OCI-LY7 (cell line): ENCODE measurements at regions not wholly inside any gene's neighbourhood (a gene's known extent, or its start where the extent isn't known, plus 50 kb on each side); places are given as distances from the start of the nearest gene placed in this dataset.

ENCODE experiments used
- BruUV-seq: library from RNA; stranded (reverse); fragments of 400-500 nt; replicated peaks from 2 replicates; lab custom pipeline; 2021; lab: Mats Ljungman, UMichigan
- CTCF ChIA-PET: fragments of 300-600 bp; sonication (Branson Sonifier 250); formaldehyde crosslinking; loops from one replicate; lab custom pipeline; 2022; ENCODE audit warnings: antibody characterized with exemption; ENCODE audit not compliant: unreplicated experiment; lab: Charles Lee
- POLR2A ChIA-PET: fragments of 300-600 bp; sonication (Branson Sonifier 250); formaldehyde crosslinking; loops from one replicate; lab custom pipeline; 2022; ENCODE audit warnings: antibody characterized with exemption; lab: Charles Lee
- DNase-seq: peaks from one replicate; pipeline ENCODE4 v3.0.0-alpha.2; 2015; ENCODE audit warnings: low spot score
- H2AFZ ChIP-seq: fragments of 200-600 bp; sonication (generic), shearing (Covaris generic); 2 replicates; pipeline ENCODE4 v1.6.1; 2014; ENCODE audit warnings: mild to moderate bottlenecking, antibody characterized with exemption, low read length, moderate library complexity
- H3K27ac ChIP-seq: fragments of 200-600 bp; sonication (generic); 2 replicates; pipeline ENCODE4 v1.5.1; 2014; ENCODE audit warnings: mixed run types, low read depth, mild to moderate bottlenecking, moderate library complexity, low read length, inconsistent platforms; ENCODE audit not compliant: poor library complexity, severe bottlenecking
- H3K36me3 ChIP-seq: fragments of 200-600 bp; sonication (generic); 2 replicates; pipeline ENCODE4 v1.6.1; 2014; ENCODE audit warnings: mild to moderate bottlenecking, antibody characterized with exemption, low read length, moderate library complexity, mixed read lengths; ENCODE audit not compliant: insufficient read depth
- H3K4me1 ChIP-seq: fragments of 200-600 bp; sonication (generic); 2 replicates; pipeline ENCODE4 v1.5.1; 2014; ENCODE audit warnings: mild to moderate bottlenecking, low read length; ENCODE audit not compliant: insufficient read depth, poor library complexity, severe bottlenecking
- H3K4me2 ChIP-seq: fragments of 200-600 bp; sonication (generic); 2 replicates; pipeline ENCODE4 v1.6.1; 2014; ENCODE audit warnings: mild to moderate bottlenecking, low read length
- H3K4me3 ChIP-seq: fragments of 200-600 bp; sonication (generic); 2 replicates; pipeline ENCODE4 v1.5.1; 2014; ENCODE audit warnings: mild to moderate bottlenecking, low read depth, low read length; ENCODE audit not compliant: poor library complexity, severe bottlenecking
- H3K79me2 ChIP-seq: fragments of 200-600 bp; sonication (generic); 2 replicates; pipeline ENCODE4 v1.6.1; 2016; ENCODE audit warnings: low read depth, mild to moderate bottlenecking, low read length, moderate library complexity, mixed read lengths; ENCODE audit not compliant: insufficient read depth
- H3K9me2 ChIP-seq: fragments of 200-600 bp; sonication (generic); 2 replicates; pipeline ENCODE4 v1.6.1; 2016; ENCODE audit warnings: mild to moderate bottlenecking, low read length, mixed read lengths; ENCODE audit not compliant: insufficient read depth
- H3K9me3 ChIP-seq: fragments of 200-600 bp; sonication (generic); 2 replicates; pipeline ENCODE4 v1.6.1; 2014; ENCODE audit warnings: mild to moderate bottlenecking, mixed run types, low read length, mixed read lengths
- H4K20me1 ChIP-seq: fragments of 200-600 bp; sonication (generic); 2 replicates; pipeline ENCODE4 v1.6.1; 2014; ENCODE audit warnings: mild to moderate bottlenecking, antibody characterized with exemption, low read length, moderate library complexity, mixed read lengths; ENCODE audit not compliant: insufficient read depth
- EZH2phosphoT487 ChIP-seq: fragments of 200-600 bp; sonication (generic); IDR thresholded peaks from 2 replicates; pipeline ENCODE4 v1.6.1; 2018; ENCODE audit warnings: low read depth, borderline replicate concordance, mild to moderate bottlenecking, mixed run types, antibody characterized with exemption, low read length, moderate library complexity, mixed read lengths
- intact Hi-C: fragments of 100-400 bp; cut with micrococcal nuclease; formaldehyde crosslinking; loops from one replicate; pipeline ENCODE4 v1.10.0; 2022; ENCODE audit not compliant: unreplicated experiment
- TF ChIP-seq, protein P1 (sequence below): fragments of 200-600 bp; sonication (generic); conservative IDR thresholded peaks from 2 replicates; pipeline ENCODE4 v1.5.1; 2014; ENCODE audit warnings: mild to moderate bottlenecking, antibody characterized with exemption, low read length, moderate library complexity, mixed read lengths

DNA sequence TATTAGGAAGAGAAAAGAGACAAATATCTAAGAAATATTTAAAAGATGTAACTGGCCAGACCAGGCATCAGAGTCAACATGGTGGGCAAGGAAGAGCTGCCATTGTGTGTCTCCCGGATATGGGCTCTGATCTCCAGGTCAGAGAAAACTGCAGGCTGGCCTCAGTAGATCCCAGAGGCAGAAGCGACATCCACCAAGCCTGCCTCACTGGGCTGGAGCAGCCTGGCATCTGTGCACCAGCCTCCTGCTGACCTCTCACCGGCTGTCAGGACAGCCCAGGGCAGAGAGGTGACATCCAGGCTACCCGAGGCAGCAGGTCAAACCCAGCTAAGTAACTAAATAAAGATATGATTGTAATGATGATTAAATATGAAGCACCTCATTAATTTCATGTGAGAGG lies 162.8 kb upstream of the TNRC6C start:
- ChIA-PET POLR2A (no interaction called here), CTCF (no interaction called here)
- H3K79me2 ChIP-seq = no peaks in the 10 kb centered on the region
- H3K9me2 ChIP-seq = no peaks in the 10 kb centered on the region
- intact Hi-C loops = no loop called here
- H3K4me1 ChIP-seq = no peaks in the 10 kb centered on the region
- no TSS peak for BruUV-seq
- H3K27ac ChIP-seq = no peak overlapping the region
- H2AFZ ChIP-seq = no peak overlapping the region
- no peaks in the 10 kb centered on the region for H4K20me1 ChIP-seq
- TF ChIP-seq EZH2phosphoT487 = no peak
- TF ChIP-seq, protein P1, sequence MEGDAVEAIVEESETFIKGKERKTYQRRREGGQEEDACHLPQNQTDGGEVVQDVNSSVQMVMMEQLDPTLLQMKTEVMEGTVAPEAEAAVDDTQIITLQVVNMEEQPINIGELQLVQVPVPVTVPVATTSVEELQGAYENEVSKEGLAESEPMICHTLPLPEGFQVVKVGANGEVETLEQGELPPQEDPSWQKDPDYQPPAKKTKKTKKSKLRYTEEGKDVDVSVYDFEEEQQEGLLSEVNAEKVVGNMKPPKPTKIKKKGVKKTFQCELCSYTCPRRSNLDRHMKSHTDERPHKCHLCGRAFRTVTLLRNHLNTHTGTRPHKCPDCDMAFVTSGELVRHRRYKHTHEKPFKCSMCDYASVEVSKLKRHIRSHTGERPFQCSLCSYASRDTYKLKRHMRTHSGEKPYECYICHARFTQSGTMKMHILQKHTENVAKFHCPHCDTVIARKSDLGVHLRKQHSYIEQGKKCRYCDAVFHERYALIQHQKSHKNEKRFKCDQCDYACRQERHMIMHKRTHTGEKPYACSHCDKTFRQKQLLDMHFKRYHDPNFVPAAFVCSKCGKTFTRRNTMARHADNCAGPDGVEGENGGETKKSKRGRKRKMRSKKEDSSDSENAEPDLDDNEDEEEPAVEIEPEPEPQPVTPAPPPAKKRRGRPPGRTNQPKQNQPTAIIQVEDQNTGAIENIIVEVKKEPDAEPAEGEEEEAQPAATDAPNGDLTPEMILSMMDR = no peak
- DNase-seq = no peak
- no peak overlapping the region for H3K4me3 ChIP-seq
- no peaks in the 10 kb centered on the region for H3K36me3 ChIP-seq
- H3K4me2 ChIP-seq = no peak overlapping the region
- H3K9me3 ChIP-seq = no peaks in the 10 kb centered on the region

DNA sequence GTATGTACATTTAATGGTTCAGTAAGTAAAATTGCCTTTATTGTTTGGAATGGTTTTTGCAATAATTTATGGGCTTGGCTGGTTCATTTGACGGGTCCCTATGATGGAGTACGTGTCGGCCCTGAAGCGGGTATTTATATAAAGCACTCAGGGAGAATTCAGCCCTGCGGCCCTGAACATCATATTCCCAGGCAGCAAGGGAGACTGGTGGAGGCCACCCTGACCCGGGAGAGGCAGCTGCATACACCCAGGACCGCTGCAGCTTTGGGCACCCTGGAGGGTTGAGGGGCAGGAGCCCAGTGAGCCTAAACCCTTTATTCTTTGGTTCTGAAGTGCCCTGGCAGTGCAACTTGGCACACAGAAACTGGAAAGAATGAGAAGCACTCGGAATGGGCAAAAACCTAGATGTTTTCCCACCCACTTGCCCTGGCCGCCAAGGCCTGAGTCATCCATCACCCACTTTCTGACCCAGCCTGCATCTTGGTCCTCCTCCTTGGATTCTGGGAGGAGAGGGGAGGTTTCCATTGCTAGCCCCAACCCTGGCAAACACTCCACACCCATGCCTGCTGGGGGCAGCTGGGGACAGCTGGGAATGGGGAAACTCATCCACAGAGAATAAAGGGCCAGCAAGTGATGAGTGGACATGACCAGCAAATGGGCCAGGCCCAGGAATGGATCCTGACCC lies 162.2 kb upstream of the TNRC6C start:
- Histone ChIP-seq H2AFZ (no peak overlapping the region), H3K9me2 (no peaks in the 10 kb centered on the region), H3K27ac (no peak overlapping the region), H4K20me1 (no peaks in the 10 kb centered on the region), H3K4me2 (no peak overlapping the region), H3K79me2 (no peaks in the 10 kb centered on the region), H3K36me3 (no peaks in the 10 kb centered on the region), H3K4me3 (no peak overlapping the region), H3K4me1 (no peaks in the 10 kb centered on the region), H3K9me3 (no peaks in the 10 kb centered on the region)
- DNase-seq = no peak
- intact Hi-C loops = no loop called here
- no TSS peak for BruUV-seq
- POLR2A ChIA-PET = no interaction called here
- no peak for TF ChIP-seq EZH2phosphoT487
- TF ChIP-seq, protein P1 = no peak
- CTCF ChIA-PET = interaction anchor here (0.6 kb wide), 1 partner anchor 1865 kb away, joined by 3 read pairs; no protein-coding TSS in a partner anchor

DNA sequence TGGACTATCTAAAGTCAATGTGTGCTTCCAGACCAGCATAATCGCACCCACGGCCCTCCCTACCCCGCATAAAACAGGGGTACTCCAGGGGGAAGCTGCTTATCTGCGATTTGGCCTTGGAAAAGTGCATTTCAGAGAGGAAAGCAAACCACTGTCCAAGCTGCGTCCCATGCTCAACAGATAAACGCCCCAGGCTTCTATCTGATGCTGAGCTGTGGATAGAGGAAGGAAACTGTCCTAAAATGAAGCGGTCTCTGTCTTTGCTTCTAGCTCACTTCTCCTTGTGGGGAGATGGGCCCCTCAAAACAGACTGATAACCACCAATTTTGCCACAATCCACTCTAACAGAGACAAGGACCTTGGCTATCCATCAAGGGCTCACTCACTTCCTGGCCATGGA lies 160.5 kb upstream of the TNRC6C start:
- no TSS peak for BruUV-seq
- intact Hi-C loops = no loop called here
- no peaks in the 10 kb centered on the region for H3K9me2 ChIP-seq
- H3K9me3 ChIP-seq = no peaks in the 10 kb centered on the region
- H3K4me1 ChIP-seq = no peaks in the 10 kb centered on the region
- no peak overlapping the region for H3K4me3 ChIP-seq
- H3K27ac ChIP-seq = no peak overlapping the region
- H3K4me2 ChIP-seq = no peak overlapping the region
- POLR2A ChIA-PET = no interaction called here
- H2AFZ ChIP-seq = no peak overlapping the region
- H3K79me2 ChIP-seq = no peaks in the 10 kb centered on the region
- CTCF ChIA-PET = no interaction called here
- TF ChIP-seq EZH2phosphoT487 = no peak
- TF ChIP-seq, protein P1 = no peak
- no peak for DNase-seq
- H4K20me1 ChIP-seq = no peaks in the 10 kb centered on the region
- H3K36me3 ChIP-seq = no peaks in the 10 kb centered on the region
